Endothelial cell of umbilical vein (primary cell): ENCODE measurements at regions not wholly inside any gene's neighbourhood (a gene's known extent, or its start where the extent isn't known, plus 50 kb on each side); places are given as distances from the start of the nearest gene placed in this dataset.

ENCODE experiments used
- BruUV-seq: library from RNA; stranded (reverse); fragments of 400-500 nt; replicated peaks from 2 replicates; lab custom pipeline; 2021; lab: Mats Ljungman, UMichigan
- CTCF ChIA-PET: fragments of 300-600, 350-600 bp; sonication (Branson Sonifier 250); formaldehyde crosslinking; loops from one replicate; lab custom pipeline; 2021; ENCODE audit warnings: antibody characterized with exemption, inconsistent platforms; lab: Charles Lee
- POLR2A ChIA-PET: fragments of 300-600, 350-600 bp; sonication (Branson Sonifier 250); formaldehyde crosslinking; loops from one replicate; lab custom pipeline; 2021; ENCODE audit warnings: antibody characterized with exemption, inconsistent platforms; lab: Charles Lee
- DNase-seq: peaks from one replicate; pipeline ENCODE4 v3.0.0-alpha.2; 2011; ENCODE audit warnings: low read depth, low spot score
- FAIRE-seq: peaks from 2 replicates; lab custom pipeline; 2011; peaks lifted over from hg19 to GRCh38; lab: Jason Lieb, UNC
- H2AFZ ChIP-seq: 2 replicates; pipeline ENCODE4 v1.6.0; 2012; ENCODE audit warnings: low read depth, low read length, control low read depth, inconsistent platforms
- H3K27ac ChIP-seq: 2 replicates; pipeline ENCODE4 v1.5.1; 2011; ENCODE audit warnings: low read depth, mild to moderate bottlenecking, control low read depth, low read length, moderate library complexity; ENCODE audit not compliant: insufficient read depth
- H3K27me3 ChIP-seq, 2 experiments: 2 replicates each; pipeline versions ENCODE4 v1.6.0 to v1.6.1; 2011; ENCODE audit warnings: low read length in 2 of 2, mixed read lengths in 1 of 2; ENCODE audit not compliant: control insufficient read depth in 2 of 2, insufficient read depth in 2 of 2
- H3K36me3 ChIP-seq, 2 experiments: 2 replicates in 1 of 2; 3 replicates in 1 of 2; pipeline ENCODE4 v1.5.1; 2011; ENCODE audit warnings: low read length in 2 of 2, mild to moderate bottlenecking in 1 of 2, moderate library complexity in 1 of 2; ENCODE audit not compliant: control insufficient read depth in 2 of 2, insufficient read depth in 2 of 2; ENCODE audit errors: extremely low read depth in 1 of 2
- H3K4me1 ChIP-seq: 3 replicates; pipeline ENCODE4 v1.5.1; 2011; ENCODE audit warnings: mild to moderate bottlenecking, low read length; ENCODE audit not compliant: control insufficient read depth, insufficient read depth; ENCODE audit errors: extremely low read depth
- H3K4me2 ChIP-seq: 2 replicates; pipeline ENCODE4 v1.6.1; 2011; ENCODE audit warnings: low read length, control low read depth, mixed read lengths; ENCODE audit not compliant: insufficient read depth
- H3K4me3 ChIP-seq, 3 experiments: fragments of 200-600 bp in 1 of 3; sonication (generic), shearing (Covaris generic) in 1 of 3; replicated peaks in 1 of 3; 2 replicates each; pipeline ENCODE4 v1.5.1; 2011 to 2016; ENCODE audit warnings: control low read depth in 3 of 3, low read length in 3 of 3, mild to moderate bottlenecking in 2 of 3, inconsistent platforms in 1 of 3, low read depth in 1 of 3, moderate library complexity in 1 of 3; ENCODE audit not compliant: insufficient read depth in 1 of 3
- H3K79me2 ChIP-seq: 2 replicates; pipeline ENCODE4 v1.6.0; 2012; ENCODE audit warnings: low read length, inconsistent platforms; ENCODE audit not compliant: control insufficient read depth, insufficient read depth
- H3K9ac ChIP-seq: replicated peaks from 2 replicates; pipeline ENCODE3; 2011; ENCODE audit warnings: low read length, control low read depth; ENCODE audit not compliant: insufficient read depth; ENCODE audit errors: extremely low read depth
- H3K9me1 ChIP-seq: replicated peaks from 3 replicates; pipeline ENCODE4 v1.6.0; 2011; ENCODE audit warnings: mild to moderate bottlenecking, low read length; ENCODE audit not compliant: control insufficient read depth, insufficient read depth; ENCODE audit errors: extremely low read depth
- H3K9me3 ChIP-seq: replicated peaks from 2 replicates; pipeline ENCODE4 v1.5.1; 2012; ENCODE audit warnings: low read length, inconsistent platforms; ENCODE audit not compliant: control insufficient read depth, insufficient read depth
- H4K20me1 ChIP-seq: replicated peaks from 2 replicates; pipeline ENCODE3; 2011; ENCODE audit warnings: mild to moderate bottlenecking, low read length; ENCODE audit not compliant: control insufficient read depth, insufficient read depth; ENCODE audit errors: extremely low read depth
- EZH2 ChIP-seq: IDR thresholded peaks from 2 replicates; pipeline ENCODE4 v1.6.1; 2012; ENCODE audit warnings: borderline replicate concordance, low read depth, mild to moderate bottlenecking, moderate library complexity, low read length, inconsistent platforms; ENCODE audit not compliant: severe bottlenecking
- FOS ChIP-seq: IDR thresholded peaks from 2 replicates; pipeline ENCODE4 v1.6.1; 2011; ENCODE audit warnings: mild to moderate bottlenecking, low read length, moderate library complexity, borderline replicate concordance; ENCODE audit not compliant: insufficient read depth
- GATA2 ChIP-seq: IDR thresholded peaks from 2 replicates; pipeline ENCODE4 v1.7.0; 2011; ENCODE audit warnings: low read depth, mild to moderate bottlenecking, moderate library complexity, mixed read lengths, low read length; ENCODE audit not compliant: insufficient read length, insufficient read depth
- JUN ChIP-seq: IDR thresholded peaks from 2 replicates; pipeline ENCODE4 v1.6.1; 2011; ENCODE audit warnings: borderline replicate concordance, low read depth; ENCODE audit not compliant: insufficient read length, insufficient read depth
- MYC ChIP-seq: IDR thresholded peaks from one replicate; pipeline ENCODE4 v1.6.1; 2011; ENCODE audit warnings: mild to moderate bottlenecking, low read depth, low read length
- POLR2A ChIP-seq: IDR thresholded peaks from 2 replicates; pipeline ENCODE4 v1.6.1; 2012; ENCODE audit warnings: low read depth, mild to moderate bottlenecking, control low read depth, low read length
- POLR2AphosphoS5 ChIP-seq: IDR thresholded peaks from 2 replicates; pipeline ENCODE4 v1.6.1; 2012; ENCODE audit warnings: low read depth, mild to moderate bottlenecking, control low read depth, low read length, moderate library complexity; ENCODE audit not compliant: insufficient read depth
- dilution Hi-C: fragments of 300-500 bp; cut with MboI; formaldehyde crosslinking; loops from one replicate; pipeline ENCODE4 v1.15.0; 2019; ENCODE audit warnings: low sequenced_read_pairs; ENCODE audit not compliant: extremely low pct_ligation_motif_present
- intact Hi-C: fragments of 100-400 bp; cut with micrococcal nuclease; formaldehyde crosslinking; loops from one replicate; pipeline ENCODE4 v1.10.0; 2022
- TF ChIP-seq, protein P1 (sequence below), 2 donors: IDR thresholded peaks; 1 replicate in 1 of 2; 2 replicates in 1 of 2; pipeline ENCODE4 v1.5.1; 2011; ENCODE audit warnings: low read length in 2 of 2, mild to moderate bottlenecking in 2 of 2, moderate library complexity in 2 of 2, control low read depth in 1 of 2, inconsistent platforms in 1 of 2, low read depth in 1 of 2; ENCODE audit not compliant: insufficient read depth in 1 of 2; ENCODE audit errors: extremely low read depth in 1 of 2
- TF ChIP-seq, protein P2 (sequence below): IDR thresholded peaks from 2 replicates; pipeline ENCODE4 v1.6.1; 2011; ENCODE audit not compliant: insufficient read depth, insufficient read length

DNA sequence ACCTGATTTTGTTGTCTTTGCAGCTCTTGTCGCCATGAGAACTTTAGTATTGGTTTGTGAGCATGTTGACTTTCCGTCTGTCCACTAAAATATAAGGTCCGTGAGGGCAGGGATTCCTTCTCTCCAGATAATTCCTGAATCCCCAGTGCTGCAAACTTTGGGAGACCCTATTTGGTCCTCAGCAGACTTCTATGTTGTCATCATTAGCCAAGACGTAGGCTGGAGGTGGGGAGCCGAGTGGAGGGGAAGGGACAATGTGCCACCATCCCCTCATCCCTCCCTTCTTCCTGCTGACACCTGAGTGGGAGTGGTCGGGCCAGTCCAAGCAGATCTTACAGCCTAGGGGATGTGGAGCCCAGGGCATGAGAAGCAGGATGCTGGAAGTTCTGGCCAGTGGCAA, 690.6 kb downstream of the TBC1D22A start:
- Histone ChIP-seq H3K4me2 (no peak overlapping the region), H3K27ac (no peak overlapping the region), H3K9me1 (no peaks in the 10 kb centered on the region), H2AFZ (no peak overlapping the region), H3K4me3 (no peak overlapping the region), H3K36me3 (no peaks in the 10 kb centered on the region), H4K20me1 (no peaks in the 10 kb centered on the region), H3K9ac (no peak overlapping the region), H3K27me3 (no peaks in the 10 kb centered on the region), H3K4me1 (no peaks in the 10 kb centered on the region), H3K79me2 (no peaks in the 10 kb centered on the region), H3K9me3 (peaks cover 7% of the 10 kb centered on the region)
- no peak for FAIRE-seq
- no TSS peak for BruUV-seq
- intact Hi-C loops: no loop called here
- ChIA-PET CTCF (no interaction called here), POLR2A (no interaction called here)
- TF ChIP-seq JUN (no peak), MYC (no peak), FOS (no peak), POLR2AphosphoS5 (no peak), EZH2 (no peak), POLR2A (no peak), GATA2 (no peak)
- TF ChIP-seq, protein P1, sequence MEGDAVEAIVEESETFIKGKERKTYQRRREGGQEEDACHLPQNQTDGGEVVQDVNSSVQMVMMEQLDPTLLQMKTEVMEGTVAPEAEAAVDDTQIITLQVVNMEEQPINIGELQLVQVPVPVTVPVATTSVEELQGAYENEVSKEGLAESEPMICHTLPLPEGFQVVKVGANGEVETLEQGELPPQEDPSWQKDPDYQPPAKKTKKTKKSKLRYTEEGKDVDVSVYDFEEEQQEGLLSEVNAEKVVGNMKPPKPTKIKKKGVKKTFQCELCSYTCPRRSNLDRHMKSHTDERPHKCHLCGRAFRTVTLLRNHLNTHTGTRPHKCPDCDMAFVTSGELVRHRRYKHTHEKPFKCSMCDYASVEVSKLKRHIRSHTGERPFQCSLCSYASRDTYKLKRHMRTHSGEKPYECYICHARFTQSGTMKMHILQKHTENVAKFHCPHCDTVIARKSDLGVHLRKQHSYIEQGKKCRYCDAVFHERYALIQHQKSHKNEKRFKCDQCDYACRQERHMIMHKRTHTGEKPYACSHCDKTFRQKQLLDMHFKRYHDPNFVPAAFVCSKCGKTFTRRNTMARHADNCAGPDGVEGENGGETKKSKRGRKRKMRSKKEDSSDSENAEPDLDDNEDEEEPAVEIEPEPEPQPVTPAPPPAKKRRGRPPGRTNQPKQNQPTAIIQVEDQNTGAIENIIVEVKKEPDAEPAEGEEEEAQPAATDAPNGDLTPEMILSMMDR (IDR thresholded peaks at IDR 0.05; ENCODE audit: extremely low read depth in 1 of 2, insufficient read depth in 1 of 2, low read depth in 1 of 2, low read length in 2 of 2): no peak
- TF ChIP-seq, protein P2, sequence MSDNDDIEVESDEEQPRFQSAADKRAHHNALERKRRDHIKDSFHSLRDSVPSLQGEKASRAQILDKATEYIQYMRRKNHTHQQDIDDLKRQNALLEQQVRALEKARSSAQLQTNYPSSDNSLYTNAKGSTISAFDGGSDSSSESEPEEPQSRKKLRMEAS: no peak
- dilution Hi-C loops: no loop called here
- DNase-seq: no peak
